ENCODE measurements at regions not wholly inside any gene's neighbourhood (a gene's known extent, or its start where the extent isn't known, plus 50 kb on each side); places are given as distances from the start of the nearest gene placed in this dataset.

DNA sequence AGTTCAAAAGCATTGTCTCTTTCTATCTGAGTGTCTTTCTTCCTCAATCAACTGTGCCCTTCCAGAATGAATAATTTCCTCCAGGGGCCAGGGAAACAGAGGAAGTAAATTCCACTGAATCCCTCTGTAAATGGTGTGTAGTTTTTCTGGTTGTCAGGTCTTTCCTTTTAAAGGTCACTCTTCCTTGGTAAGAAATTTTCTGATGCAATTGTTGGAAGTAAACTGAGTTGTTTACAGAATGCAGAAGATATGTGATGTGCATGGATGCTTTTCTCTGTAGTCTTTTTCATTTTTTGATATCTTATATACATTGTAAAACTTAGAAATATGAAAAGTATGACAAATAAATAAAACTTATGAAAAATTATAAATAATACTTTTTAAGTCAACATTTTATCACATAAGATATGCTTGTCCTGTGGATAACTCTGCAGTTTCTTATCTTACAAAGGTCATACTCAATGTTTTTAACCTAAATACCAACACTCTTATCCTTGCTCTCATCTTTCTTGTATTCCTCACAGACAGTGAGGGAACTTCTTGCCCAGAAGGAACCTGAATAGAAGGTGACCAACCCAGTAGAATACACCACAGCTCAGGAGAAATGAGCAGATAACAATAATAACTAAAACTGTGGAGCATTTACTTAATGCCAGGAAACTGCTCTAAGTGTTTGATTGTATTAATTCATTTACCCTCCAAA, 234.5 kb downstream of the METTL4 start:
- DNase-seq = no peak

DNA sequence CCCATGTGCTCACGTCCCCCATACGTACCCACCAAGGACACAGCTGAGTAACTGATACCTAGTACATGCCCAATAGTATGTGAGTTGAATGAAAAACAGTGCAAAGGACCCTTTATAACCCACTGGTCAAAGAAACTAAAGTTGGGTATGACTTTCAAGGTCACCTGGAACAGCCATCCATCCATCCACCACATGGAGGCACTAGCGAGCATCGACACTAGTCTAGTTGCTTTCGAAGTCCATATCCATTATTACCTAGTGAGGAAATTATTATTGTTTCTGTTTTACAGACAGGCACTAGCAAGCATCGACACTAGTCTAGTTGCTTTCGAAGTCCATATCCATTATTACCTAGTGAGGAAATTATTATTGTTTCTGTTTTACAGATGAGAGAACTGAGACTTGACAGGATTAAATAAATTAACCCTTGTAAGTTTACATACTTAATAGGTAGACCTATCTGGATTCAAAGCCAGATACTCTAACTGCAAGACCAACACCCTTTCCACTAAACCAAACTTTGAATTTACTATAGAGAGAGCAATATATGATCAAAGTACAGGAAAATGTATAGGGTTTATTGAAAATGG, 233.7 kb downstream of the METTL4 start:
- peak; percentile 44 for DNase-seq

DNA sequence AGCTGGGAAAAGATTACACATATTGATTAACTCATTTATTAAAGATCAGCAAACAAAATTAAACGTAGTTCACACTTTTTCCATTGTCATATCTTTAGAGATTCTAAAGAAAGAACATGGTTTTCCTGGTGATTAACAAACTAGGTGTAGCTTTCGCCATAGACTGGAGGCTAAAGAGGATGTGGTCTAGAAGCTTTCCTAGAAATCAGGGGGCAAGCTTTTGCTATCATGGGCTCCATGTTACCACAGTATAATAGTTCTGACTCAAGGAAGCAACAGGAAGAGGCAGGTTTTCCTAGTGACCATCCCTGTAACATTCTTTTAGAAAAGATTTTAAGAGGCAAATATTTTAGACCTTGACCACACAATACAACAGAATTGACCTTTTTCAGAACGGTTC, 232.7 kb downstream of the METTL4 start:
- no peak for DNase-seq

DNA sequence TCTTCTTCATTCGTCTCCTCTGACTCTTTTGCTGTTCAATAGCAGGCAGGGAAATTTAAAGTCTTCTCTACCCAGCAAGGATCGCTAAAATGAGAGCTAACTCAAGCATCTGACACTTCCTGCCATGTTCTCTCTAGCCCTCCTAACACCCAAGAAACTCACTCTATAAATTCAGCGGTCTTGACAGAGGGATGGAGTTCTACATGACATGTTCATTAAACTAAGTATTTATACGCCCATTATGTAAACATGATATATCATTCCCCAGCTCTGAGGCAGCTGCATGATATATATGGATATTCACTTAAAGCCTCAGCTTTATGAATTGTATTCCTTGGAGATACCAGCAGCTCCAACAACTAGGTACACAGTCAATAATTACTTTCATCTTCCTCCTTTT, 231.0 kb downstream of the METTL4 start:
- DNase-seq = no peak

DNA sequence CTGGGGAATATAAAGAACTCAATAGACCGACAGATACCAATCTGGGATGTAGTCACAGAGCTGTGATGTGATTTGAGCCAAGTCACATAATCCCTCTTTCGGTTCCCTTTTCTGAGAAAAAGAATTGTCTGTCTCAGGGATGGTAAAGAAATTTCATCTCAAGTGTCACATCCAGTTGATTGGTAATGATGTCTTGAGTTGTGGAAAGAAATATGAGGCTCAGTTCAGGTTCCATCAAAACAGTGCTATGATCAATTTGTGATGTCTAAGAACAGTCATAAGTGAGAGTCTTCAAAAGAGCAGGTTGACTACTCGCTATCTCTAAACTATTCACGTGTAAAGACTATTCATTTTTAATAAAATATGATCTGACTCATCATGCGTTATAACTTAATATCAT, 223.3 kb downstream of the METTL4 start:
- DNase-seq = no peak

DNA sequence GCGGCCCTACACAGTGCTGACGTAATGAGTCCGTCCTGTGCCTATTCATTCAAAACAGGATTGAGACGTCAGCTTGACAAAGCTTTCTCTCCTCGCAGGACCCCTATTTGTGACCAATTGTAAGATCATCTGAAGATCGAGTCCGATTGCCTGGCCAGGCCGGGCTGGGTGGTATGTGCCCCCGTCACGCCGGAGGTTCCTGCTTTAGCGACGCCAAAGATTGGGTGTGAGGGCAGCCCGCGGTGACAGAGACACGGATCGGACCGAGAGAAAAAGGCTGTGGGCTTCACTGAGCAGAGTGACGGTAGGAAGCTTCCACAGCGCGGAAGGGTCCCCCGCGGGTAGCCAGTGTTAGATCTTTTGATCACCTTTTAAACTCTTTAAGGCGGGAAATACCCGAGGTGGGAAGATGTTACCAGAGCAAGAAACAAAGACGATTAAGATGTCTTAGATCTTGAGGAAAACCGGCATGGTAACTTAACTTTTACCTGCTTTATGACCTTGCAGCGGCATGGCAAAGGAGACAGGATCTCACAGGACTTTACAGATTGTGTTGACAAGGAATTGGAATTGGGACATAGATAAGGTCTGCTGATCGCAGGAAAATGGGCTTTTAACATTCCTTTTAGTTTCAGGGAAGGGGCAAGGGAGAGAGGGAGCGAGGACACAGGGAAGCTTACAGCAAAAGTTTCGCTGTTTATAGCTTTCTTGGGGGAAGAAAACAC, 220.0 kb downstream of the METTL4 start:
- no peak for DNase-seq

DNA sequence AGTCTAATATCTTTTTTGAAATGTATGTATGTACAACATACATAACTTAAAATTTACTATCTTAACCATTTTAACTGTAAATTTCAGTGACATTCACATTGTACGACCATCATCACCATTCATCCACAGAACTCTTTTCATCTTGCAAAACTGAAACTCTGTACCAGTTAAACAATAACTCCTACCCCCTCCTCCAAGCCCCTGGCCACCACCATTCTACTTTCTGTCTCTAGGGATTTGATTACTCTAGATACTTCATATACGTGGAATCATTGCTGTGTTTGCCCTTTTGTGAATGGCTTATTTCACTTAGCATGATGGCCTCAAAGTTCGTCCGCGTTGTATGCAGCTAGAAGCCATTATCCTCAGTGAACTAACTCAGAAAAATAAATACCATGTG, 217.0 kb downstream of the METTL4 start:
- no peak for DNase-seq

DNA sequence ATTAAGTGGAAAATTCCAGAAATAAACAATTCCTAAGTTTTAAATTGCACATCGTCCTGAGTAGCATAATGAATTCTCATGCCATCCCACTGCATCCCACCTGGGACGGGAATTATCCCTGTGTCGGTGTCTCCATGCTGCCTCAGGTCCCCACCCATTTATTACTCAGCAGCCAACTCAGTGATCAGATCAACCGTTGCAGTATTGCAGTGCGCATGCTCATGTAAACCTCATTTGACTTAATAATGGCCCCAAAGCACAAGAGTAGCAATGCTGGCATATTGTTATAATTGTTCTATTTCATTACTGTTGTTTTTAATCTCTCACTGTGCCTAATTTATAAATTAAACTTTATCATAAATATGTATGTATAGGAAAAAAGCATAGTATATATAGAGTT, 214.4 kb downstream of the METTL4 start:
- DNase-seq = no peak

DNA sequence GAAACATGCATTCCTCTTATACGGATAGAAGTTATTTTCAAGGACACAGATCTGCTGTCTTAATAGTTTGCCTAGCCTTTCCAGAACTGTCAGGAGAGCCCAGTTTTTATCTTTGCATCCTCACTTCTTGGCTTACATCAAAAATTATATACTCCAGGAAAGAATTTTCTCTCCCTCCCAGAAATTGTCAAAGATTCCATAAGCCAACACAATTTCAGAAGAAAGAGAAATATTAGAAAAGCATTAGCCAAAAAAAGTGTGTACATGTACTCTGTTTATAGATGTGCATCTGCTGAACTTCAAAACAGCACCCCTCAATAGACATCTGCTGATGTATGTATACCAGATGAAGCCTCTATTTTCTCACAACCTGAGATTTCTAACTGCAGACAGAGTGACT, 210.4 kb downstream of the METTL4 start:
- no peak for DNase-seq

DNA sequence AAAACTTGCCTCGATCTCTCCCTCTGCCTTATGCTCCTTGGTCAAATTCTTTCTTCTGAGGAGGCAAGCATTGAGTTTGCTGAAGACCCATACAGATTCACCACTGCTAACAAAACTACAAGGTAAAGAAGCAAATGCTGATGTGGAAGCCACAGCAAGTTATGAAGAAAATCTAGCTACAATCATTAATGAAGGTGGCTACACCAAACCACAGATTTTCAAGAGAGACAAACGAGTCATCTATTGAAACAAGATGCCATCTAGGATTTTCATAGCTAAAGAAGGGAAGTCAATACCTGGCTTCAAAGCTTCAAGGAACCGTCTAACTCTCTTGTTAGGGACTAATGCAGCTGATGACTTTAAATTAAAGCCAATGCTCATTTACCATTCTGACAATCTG, 203.2 kb downstream of the METTL4 start:
- no peak for DNase-seq

DNA sequence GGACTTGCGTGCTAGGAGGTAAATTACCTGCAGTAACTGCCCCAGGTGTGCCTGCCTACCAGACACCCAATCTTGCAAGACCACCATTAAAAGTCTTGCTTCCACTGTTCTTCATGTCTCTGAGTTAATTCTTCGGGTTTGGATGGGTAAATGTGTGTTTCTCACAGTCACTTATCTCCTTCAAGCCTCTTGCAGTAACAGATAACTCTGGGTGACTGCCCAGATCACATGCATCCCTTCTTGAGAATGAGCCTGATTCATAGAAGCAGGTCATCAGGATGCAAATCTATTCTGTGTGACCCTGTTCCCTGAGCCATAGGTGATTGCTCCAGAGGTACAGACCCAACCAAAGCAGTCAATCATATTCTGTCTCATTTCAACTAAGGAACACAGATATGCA, 194.6 kb downstream of the METTL4 start:
- no peak for DNase-seq

DNA sequence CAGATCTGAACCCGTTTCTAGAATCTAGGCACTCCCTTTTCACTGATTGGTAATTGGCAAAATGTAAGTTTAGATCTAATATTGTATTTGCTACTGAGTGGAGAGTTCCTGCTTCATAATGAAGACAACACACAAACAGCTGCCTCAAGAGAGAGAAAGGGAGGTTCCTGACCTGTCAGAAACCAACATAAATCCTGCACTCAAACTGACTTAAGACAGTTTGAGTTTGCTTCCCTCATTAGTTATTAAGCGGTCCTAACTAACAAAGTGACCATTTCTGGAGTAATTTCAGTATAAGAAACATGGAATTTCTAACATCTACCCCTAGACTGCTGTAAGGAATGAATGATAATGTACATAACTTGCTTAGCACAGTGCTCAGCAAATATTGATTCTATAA, 191.2 kb downstream of the METTL4 start:
- DNase-seq = no peak

DNA sequence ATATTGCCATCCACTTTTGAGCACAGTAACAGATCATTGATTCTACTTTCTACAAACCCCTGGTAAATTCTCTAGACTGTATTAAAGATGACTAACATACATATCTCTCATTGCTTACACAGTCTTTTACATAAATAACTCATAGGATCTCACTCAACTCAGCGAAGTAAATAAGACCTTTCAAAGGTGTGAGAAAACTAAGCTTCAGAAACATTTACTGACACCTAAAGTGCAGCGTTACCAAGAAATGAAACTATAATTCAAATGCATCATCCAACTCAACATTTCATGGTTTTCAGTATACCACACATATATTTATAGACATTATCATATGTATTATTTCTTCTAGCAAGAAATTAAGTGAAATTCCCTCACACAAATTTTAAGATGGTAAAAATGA, 189.8 kb downstream of the METTL4 start:
- no peak for DNase-seq

DNA sequence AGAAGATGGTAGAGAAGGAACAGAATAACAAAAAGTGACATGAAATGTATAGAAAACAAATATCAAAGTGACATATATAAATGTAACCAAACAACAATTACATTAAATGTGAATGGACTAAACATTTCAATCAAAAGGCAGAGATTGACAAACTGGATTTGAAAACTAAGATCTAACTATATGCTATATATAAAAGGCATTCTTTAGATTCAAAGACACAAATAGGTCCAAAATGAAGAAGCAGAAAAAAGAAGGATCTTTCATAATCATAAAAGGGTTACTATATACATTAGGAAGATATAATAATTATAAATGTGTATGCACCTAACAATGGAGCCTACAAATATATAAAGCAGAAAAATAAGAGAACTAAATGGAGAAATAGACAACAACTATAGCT, 183.7 kb downstream of the METTL4 start:
- DNase-seq = no peak

DNA sequence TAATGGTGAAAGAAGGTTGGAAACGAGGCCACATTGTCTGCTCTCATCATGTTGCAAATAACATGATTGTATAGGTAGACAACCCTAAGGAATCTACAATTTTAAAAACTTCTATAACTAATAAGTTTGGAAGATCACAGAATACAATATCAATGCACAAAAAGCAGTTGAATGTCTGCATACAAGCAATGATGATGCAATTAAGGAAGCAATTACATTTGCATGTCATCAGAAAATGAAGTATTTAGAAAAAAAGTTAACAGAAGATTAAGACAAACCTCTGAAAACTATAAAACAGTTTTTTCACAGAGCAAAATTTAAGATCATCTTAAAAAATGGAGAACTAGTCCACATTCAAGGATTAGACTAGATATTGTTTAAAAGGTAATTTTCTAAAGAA, 181.1 kb downstream of the METTL4 start:
- DNase-seq = no peak

DNA sequence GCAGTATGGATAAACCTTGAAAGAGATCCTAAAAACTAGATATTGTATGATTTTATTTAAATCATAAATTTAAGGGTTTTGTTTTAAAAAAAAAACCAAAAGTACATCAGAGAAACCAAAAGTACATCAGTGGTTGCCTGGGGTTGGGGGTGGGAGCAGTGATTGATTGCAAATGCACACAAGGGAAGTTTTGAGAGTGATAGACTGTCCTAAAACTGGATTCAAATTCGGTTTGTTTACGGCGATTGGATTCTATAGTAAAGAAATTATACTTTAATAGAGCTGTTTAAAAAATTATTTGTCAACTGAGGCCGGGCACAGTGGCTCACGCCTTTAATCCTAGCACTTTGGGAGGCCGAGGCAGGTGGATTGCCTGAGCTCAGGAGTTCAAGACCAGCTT, 179.8 kb downstream of the METTL4 start:
- no peak for DNase-seq

DNA sequence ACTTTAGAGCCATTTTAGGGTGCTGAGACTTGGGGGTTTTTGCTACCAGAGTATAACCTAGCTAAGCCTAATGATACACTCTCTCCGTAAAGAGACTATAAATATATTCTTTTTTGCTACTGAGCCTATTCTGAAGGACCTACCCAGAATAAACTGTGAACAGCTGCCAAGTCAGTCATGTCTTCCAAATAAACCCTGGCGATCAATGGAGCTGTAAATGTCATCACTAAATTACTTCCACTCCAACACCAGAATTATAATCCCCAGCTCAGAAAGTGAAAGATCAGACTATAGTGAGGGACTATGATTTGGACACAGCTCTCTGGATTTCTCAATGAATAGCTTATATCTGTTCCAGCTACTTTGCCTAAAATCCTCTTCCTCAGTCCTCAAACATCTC, 178.9 kb downstream of the METTL4 start:
- DNase-seq = no peak

DNA sequence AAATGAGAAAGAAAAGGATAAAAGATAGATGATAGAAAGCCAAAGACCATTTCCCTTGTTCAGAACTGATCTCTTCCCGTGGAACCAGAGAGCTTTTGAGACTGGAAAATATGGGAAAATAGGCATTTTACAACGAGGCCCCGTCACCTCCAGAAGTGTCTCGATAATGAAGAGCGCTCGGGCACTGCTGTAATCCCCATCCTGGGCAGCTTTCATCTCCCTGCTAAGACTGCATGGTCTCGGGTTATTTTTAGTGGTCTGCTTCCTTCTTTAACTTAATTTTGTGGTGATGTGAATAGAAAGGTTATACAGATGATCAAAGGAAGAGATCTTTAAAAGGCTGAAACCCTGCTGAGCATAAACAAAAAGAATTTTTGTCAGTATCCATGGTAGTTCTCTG, 176.6 kb downstream of the METTL4 start:
- no peak for DNase-seq

DNA sequence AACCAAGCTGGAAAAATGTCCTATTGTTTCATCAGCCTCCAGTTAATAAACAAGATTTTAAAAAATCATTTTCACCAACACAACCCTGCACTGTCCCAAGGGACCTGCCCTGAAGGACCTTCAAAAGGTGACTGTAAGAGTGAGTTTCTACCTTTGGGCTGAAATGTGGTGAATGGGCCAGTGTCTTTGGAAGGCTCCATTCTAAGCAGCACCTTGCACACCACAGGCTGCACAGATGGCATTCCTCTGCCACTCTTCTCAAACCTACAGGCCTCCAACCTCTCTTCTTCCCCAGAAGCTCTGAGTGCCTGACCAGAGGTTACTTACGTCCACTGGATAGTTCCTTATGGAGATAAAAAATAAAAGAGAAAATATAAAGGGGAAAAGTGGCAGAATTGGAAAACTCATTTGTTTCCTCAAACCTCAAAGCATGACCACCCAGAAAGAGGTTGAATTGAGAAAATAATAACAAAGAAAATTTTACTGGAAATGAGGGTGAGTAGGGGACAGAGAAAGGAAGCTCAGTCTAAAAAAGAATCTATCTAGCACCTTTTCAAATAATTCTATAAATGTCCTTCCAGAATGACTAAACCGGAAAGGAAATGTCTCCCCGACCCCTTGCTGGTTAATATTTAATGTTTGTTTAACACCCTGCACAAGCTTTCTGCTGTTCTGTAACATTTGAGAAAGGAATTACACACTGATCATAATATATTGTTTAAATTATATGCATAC, 175.7 kb downstream of the METTL4 start:
- no peak for DNase-seq

DNA sequence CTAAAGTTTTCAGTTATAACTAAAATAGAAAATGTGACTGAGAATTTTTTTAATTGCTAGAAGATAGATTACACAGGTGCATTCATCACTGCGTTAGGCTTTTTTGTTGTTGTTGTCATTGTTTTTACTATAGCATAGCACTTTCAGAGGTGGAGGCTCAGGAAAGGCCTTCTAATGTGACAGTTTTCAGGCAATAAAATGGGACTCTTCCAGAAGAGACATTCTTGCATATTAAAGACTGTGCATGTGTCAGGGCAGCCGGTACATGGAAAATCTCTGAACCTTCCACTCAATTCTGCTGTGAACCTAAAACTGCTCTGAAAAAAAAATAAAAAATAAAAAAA, 175.2 kb downstream of the METTL4 start:
- no peak for DNase-seq

DNA sequence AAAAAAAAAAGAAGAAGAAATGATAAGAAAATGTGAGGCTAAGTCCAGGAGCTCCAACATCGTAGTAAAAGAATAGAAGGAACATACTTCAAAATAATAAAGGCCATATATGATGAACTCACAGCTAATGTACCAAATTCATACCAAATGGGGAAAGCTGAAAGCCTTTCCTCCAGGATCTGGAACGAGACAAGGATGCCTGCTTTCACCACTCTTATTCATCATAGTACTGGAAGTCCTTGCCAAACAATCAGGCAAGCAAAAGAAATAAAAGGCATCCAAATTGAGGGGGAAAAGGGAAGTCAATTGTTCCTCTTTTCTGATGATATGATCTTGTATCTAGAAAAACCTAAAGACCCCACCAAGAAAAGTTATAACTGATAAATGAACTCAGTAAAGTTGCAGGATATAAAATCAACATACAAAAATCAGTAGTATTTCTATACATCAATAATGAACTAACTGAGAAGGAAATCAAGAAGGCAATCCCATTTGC, 170.6 kb downstream of the METTL4 start:
- no peak for DNase-seq

DNA sequence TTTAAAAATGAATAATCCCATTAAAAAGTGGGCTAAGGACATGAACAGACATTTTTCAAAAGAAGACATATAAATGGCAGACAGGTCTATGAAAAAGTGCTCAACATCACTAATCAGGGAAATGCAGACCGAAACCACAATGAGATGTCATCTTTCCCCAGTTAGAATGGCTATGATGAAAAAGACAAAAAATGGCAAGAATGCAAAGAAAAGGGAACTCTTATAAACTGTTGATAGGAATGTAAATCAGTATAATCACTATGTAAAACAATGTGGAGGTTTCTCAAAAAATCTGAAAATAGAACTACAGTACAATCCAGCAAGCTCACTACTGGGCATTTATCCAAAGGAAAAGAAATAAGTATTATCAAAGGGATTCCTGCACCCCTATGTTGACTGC, 169.2 kb downstream of the METTL4 start:
- DNase-seq = no peak

DNA sequence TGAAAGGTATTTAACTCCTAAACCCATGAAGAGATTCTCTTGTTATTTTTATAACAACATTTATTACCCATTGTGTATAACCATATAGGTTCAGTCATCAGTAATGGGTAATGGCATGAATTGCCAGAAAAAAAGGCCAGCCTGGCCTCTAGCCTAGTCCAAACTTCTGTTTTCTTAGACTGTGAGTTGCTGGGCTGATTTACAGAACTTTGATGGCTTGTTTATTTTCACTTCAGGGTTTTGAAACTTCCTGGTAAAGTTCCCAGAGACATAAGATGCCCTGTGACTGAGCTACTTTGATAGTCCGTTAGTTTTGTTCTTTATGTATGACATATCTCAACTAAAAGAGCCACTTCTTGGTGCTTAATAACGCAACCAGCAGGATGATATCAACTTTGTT, 164.8 kb downstream of the METTL4 start:
- no peak for DNase-seq

DNA sequence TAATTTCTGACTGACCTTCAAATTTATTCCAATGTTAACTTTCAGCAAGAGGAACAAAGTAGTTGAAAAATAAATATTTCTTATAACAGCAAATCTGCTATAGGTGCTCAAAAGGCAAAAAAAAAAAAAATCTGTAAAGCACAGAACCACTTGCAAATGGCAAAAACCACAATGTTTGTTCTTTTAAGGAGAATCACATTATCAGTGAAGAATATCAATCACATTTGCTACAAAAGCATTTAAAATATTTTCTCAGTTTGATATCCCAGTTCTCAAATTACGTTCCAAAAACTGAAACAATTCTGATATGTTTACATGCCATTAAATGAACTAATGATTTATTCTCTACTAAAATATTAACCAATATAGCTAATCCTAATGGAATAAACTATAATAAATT, 163.3 kb downstream of the METTL4 start:
- DNase-seq = no peak

Data from dermis blood vessel endothelial cell (primary cell).